Neural progenitor cell (in vitro differentiated cells): ENCODE measurements at regions not wholly inside any gene's neighbourhood (a gene's known extent, or its start where the extent isn't known, plus 50 kb on each side); places are given as distances from the start of the nearest gene placed in this dataset.

Experiments
- DNase-seq: peaks from one replicate; pipeline ENCODE4 v3.0.0-alpha.2; 2016; ENCODE audit warnings: low spot score
- H2AFZ ChIP-seq: fragments of 200-600 bp; sonication (generic); replicated peaks from 2 replicates; pipeline ENCODE4 v1.6.1; 2016; ENCODE audit warnings: antibody characterized with exemption
- H3F3A ChIP-seq: fragments of 200-600 bp; sonication (generic); 2 replicates; pipeline ENCODE4 v1.6.1; 2016; ENCODE audit warnings: antibody characterized with exemption, low read depth
- H3K27ac ChIP-seq: fragments of 200-600 bp; sonication (generic); 2 replicates; pipeline ENCODE4 v1.5.1; 2016; ENCODE audit warnings: mild to moderate bottlenecking
- H3K27me3 ChIP-seq: fragments of 200-600 bp; sonication (generic); 2 replicates; pipeline ENCODE4 v1.6.1; 2016; ENCODE audit warnings: mild to moderate bottlenecking, moderate library complexity
- H3K36me3 ChIP-seq: fragments of 200-600 bp; sonication (generic); 2 replicates; pipeline ENCODE4 v1.5.1; 2016
- H3K4me1 ChIP-seq: fragments of 200-600 bp; sonication (generic); 2 replicates; pipeline ENCODE4 v1.6.1; 2016; ENCODE audit warnings: mixed run types
- H3K4me2 ChIP-seq: fragments of 200-600 bp; sonication (generic); 2 replicates; pipeline ENCODE4 v1.6.1; 2016
- H3K4me3 ChIP-seq: fragments of 200-600 bp; sonication (generic); 2 replicates; pipeline ENCODE4 v1.5.1; 2016
- H3K79me2 ChIP-seq: fragments of 200-600 bp; sonication (generic); 2 replicates; pipeline ENCODE4 v1.6.1; 2016; ENCODE audit warnings: low read depth
- H3K9ac ChIP-seq: fragments of 200-600 bp; sonication (generic); 2 replicates; pipeline ENCODE4 v1.6.1; 2016
- H3K9me3 ChIP-seq: fragments of 200-600 bp; sonication (generic); 2 replicates; pipeline ENCODE4 v1.5.1; 2016; ENCODE audit warnings: low read depth
- H4K20me1 ChIP-seq: fragments of 200-600 bp; sonication (generic); 2 replicates; pipeline ENCODE4 v1.6.1; 2016; ENCODE audit warnings: low read depth
- H3K27ac Mint-ChIP-seq: 3 replicates; pipeline ENCODE4 v1.8.0; 2021; ENCODE audit warnings: mixed read lengths
- H3K27me3 Mint-ChIP-seq: 2 replicates; pipeline ENCODE4 v1.8.0; 2022; ENCODE audit warnings: low read depth, mild to moderate bottlenecking, inconsistent platforms, moderate library complexity, mixed read lengths; ENCODE audit not compliant: insufficient read depth
- H3K36me3 Mint-ChIP-seq: 3 replicates; pipeline ENCODE4 v1.8.0; 2021; ENCODE audit warnings: mixed read lengths
- H3K4me1 Mint-ChIP-seq: 3 replicates; pipeline ENCODE4 v1.8.0; 2021; ENCODE audit warnings: mixed read lengths
- H3K4me3 Mint-ChIP-seq: 3 replicates; pipeline ENCODE4 v1.8.0; 2021; ENCODE audit warnings: mild to moderate bottlenecking, moderate library complexity, mixed read lengths
- H3K9me3 Mint-ChIP-seq: 3 replicates; pipeline ENCODE4 v1.8.0; 2020; ENCODE audit warnings: mixed read lengths
- CTCF ChIP-seq: fragments of 200-600 bp; sonication (generic); IDR thresholded peaks from 2 replicates; pipeline ENCODE4 v1.5.1; 2017; ENCODE audit warnings: antibody characterized with exemption, mild to moderate bottlenecking
- EZH2 ChIP-seq: fragments of 200-600 bp; sonication (generic); IDR thresholded peaks from 2 replicates; pipeline ENCODE4 v1.6.1; 2017; ENCODE audit warnings: antibody characterized with exemption, mild to moderate bottlenecking, moderate library complexity
- EZH2phosphoT487 ChIP-seq: fragments of 200-600 bp; sonication (generic); IDR thresholded peaks from 2 replicates; pipeline ENCODE4 v1.6.1; 2017; ENCODE audit warnings: antibody characterized with exemption

GRCh38 chr1:212531267-212531666, 77.3 kb upstream of the ATF3 start:
- no peak for DNase-seq
- TF ChIP-seq EZH2phosphoT487 (no peak), CTCF (no peak), EZH2 (no peak)
- Histone ChIP-seq H3K4me1 (no peaks in the 10 kb centered on the region), H3K27me3 (no peaks in the 10 kb centered on the region), H2AFZ (no peak overlapping the region), H3F3A (no peaks in the 10 kb centered on the region), H4K20me1 (no peaks in the 10 kb centered on the region), H3K9ac (no peak overlapping the region), H3K4me2 (no peak overlapping the region), H3K36me3 (no peaks in the 10 kb centered on the region), H3K27ac (no peak overlapping the region), H3K79me2 (no peaks in the 10 kb centered on the region), H3K4me3 (no peak overlapping the region), H3K9me3 (no peaks in the 10 kb centered on the region)
- Mint-ChIP-seq H3K4me1 (no peaks in the 10 kb centered on the region), H3K27ac (no peak overlapping the region), H3K36me3 (no peaks in the 10 kb centered on the region), H3K27me3 (peaks cover 7% of the 10 kb centered on the region), H3K4me3 (no peak overlapping the region), H3K9me3 (peaks cover 2% of the 10 kb centered on the region)

GRCh38 chr1:212531796-212532195, 76.8 kb upstream of the ATF3 start:
- H3K27ac Mint-ChIP-seq = no peak overlapping the region
- H3K27me3 Mint-ChIP-seq = peaks cover 7% of the 10 kb centered on the region
- Histone ChIP-seq H2AFZ (no peak overlapping the region), H4K20me1 (no peaks in the 10 kb centered on the region), H3K4me2 (no peak overlapping the region), H3K9ac (no peak overlapping the region), H3K27me3 (no peaks in the 10 kb centered on the region), H3K4me1 (no peaks in the 10 kb centered on the region), H3K9me3 (peaks cover 2% of the 10 kb centered on the region), H3F3A (no peaks in the 10 kb centered on the region), H3K4me3 (no peak overlapping the region), H3K79me2 (no peaks in the 10 kb centered on the region), H3K27ac (no peak overlapping the region), H3K36me3 (no peaks in the 10 kb centered on the region)
- H3K9me3 Mint-ChIP-seq = peaks cover 2% of the 10 kb centered on the region
- H3K4me1 Mint-ChIP-seq = no peaks in the 10 kb centered on the region
- H3K4me3 Mint-ChIP-seq = no peak overlapping the region
- no peaks in the 10 kb centered on the region for H3K36me3 Mint-ChIP-seq
- no peak for TF ChIP-seq CTCF
- no peak for TF ChIP-seq EZH2
- TF ChIP-seq EZH2phosphoT487 = no peak
- no peak for DNase-seq

GRCh38 chr1:212532469-212533147, 76.0 kb upstream of the ATF3 start:
- no peak for DNase-seq
- Mint-ChIP-seq H3K9me3 (peaks cover 2% of the 10 kb centered on the region), H3K27me3 (peaks cover 7% of the 10 kb centered on the region), H3K4me3 (no peak overlapping the region), H3K36me3 (no peaks in the 10 kb centered on the region), H3K27ac (peak overlapping the region; percentile 6), H3K4me1 (no peaks in the 10 kb centered on the region)
- Histone ChIP-seq H3K9me3 (peaks cover 8% of the 10 kb centered on the region), H3K36me3 (no peaks in the 10 kb centered on the region), H3F3A (no peaks in the 10 kb centered on the region), H3K4me1 (no peaks in the 10 kb centered on the region), H3K4me3 (no peak overlapping the region), H2AFZ (no peak overlapping the region), H3K4me2 (no peak overlapping the region), H3K9ac (no peak overlapping the region), H3K27ac (no peak overlapping the region), H4K20me1 (no peaks in the 10 kb centered on the region), H3K27me3 (no peaks in the 10 kb centered on the region), H3K79me2 (no peaks in the 10 kb centered on the region)
- no peak for TF ChIP-seq CTCF
- no peak for TF ChIP-seq EZH2
- no peak for TF ChIP-seq EZH2phosphoT487
